HG02970 (cell line): ENCODE measurements at regions not wholly inside any gene's neighbourhood (a gene's known extent, or its start where the extent isn't known, plus 50 kb on each side); places are given as distances from the start of the nearest gene placed in this dataset.

ENCODE experiments used
- ATAC-seq: cut with Tn5 transposase; IDR thresholded peaks from one replicate; pipeline ENCODE4 v1.9.1; 2021; ENCODE audit warnings: mild to moderate bottlenecking, moderate library complexity, moderate number of reproducible peaks; ENCODE audit not compliant: unreplicated experiment, low FRiP score

- no peak for ATAC-seq
Measured at GRCh38 chr1:36743286-36744005, 260.7 kb upstream of the CSF3R start.

GRCh38 chr1:36741066-36741465 lies 258.4 kb upstream of the CSF3R start:
- ATAC-seq = no peak

GRCh38 chr1:36740446-36740845 lies 257.7 kb upstream of the CSF3R start:
- no peak for ATAC-seq

- ATAC-seq = no peak
Measured at GRCh38 chr1:36739703-36740289, 257.1 kb upstream of the CSF3R start.

- ATAC-seq = no peak
Measured at GRCh38 chr1:36738245-36738644, 255.5 kb upstream of the CSF3R start.

- ATAC-seq = no peak
Measured at GRCh38 chr1:36737767-36738166, 255.1 kb upstream of the CSF3R start.

- no peak for ATAC-seq
Measured at GRCh38 chr1:36737038-36737555, 254.4 kb upstream of the CSF3R start.

- ATAC-seq = no peak
Measured at GRCh38 chr1:36735939-36736730, 253.4 kb upstream of the CSF3R start.

GRCh38 chr1:36735436-36735835 lies 252.7 kb upstream of the CSF3R start:
- no peak for ATAC-seq

- ATAC-seq = no peak
Measured at GRCh38 chr1:36734356-36734755, 251.6 kb upstream of the CSF3R start.

- ATAC-seq = no peak
Measured at GRCh38 chr1:36733748-36734147, 251.0 kb upstream of the CSF3R start.

- no peak for ATAC-seq
Measured at GRCh38 chr1:36732015-36732356, 249.3 kb upstream of the CSF3R start.

GRCh38 chr1:36731226-36732014 lies 248.7 kb upstream of the CSF3R start:
- no peak for ATAC-seq

GRCh38 chr1:36730599-36730998 lies 247.9 kb upstream of the CSF3R start:
- ATAC-seq = no peak

GRCh38 chr1:36729716-36730510 lies 247.2 kb upstream of the CSF3R start:
- ATAC-seq = no peak

- no peak for ATAC-seq
Measured at GRCh38 chr1:36729289-36729688, 246.6 kb upstream of the CSF3R start.

GRCh38 chr1:36728846-36729245 lies 246.1 kb upstream of the CSF3R start:
- ATAC-seq = no peak

- no peak for ATAC-seq
Measured at GRCh38 chr1:36728051-36728450, 245.3 kb upstream of the CSF3R start.

- ATAC-seq = no peak
Measured at GRCh38 chr1:36725151-36725550, 242.4 kb upstream of the CSF3R start.

- no peak for ATAC-seq
Measured at GRCh38 chr1:36723813-36724212, 241.1 kb upstream of the CSF3R start.
